Limb (tissue), 2 donors: ENCODE measurements at regions not wholly inside any gene's neighbourhood (a gene's known extent, or its start where the extent isn't known, plus 50 kb on each side); places are given as distances from the start of the nearest gene placed in this dataset.

ENCODE experiments used
- DNase-seq, 2 donors: peaks; one replicate each; pipeline ENCODE4 v3.0.0-alpha.2; 2016; ENCODE audit errors: extremely low spot score in 2 of 2

GRCh38 chr19:30169196-30169900 lies 202.8 kb upstream of the ZNF536 start:
- DNase-seq = no peak

GRCh38 chr19:30170081-30170480 lies 202.1 kb upstream of the ZNF536 start:
- no peak for DNase-seq

- DNase-seq = no peak
Measured at GRCh38 chr19:30170495-30171137, 201.6 kb upstream of the ZNF536 start.

GRCh38 chr19:30171138-30171635 lies 201.0 kb upstream of the ZNF536 start:
- no peak for DNase-seq

- DNase-seq = no peak
Measured at GRCh38 chr19:30171795-30172612, 200.2 kb upstream of the ZNF536 start.

GRCh38 chr19:30172613-30173242 lies 199.5 kb upstream of the ZNF536 start:
- DNase-seq = no peak

- no peak for DNase-seq
Measured at GRCh38 chr19:30173593-30174356, 198.4 kb upstream of the ZNF536 start.

- no peak for DNase-seq
Measured at GRCh38 chr19:30174357-30174645, 197.9 kb upstream of the ZNF536 start.

GRCh38 chr19:30174791-30175190 lies 197.4 kb upstream of the ZNF536 start:
- DNase-seq = no peak

- DNase-seq = no peak
Measured at GRCh38 chr19:30175987-30176386, 196.2 kb upstream of the ZNF536 start.

GRCh38 chr19:30178721-30179402 lies 193.3 kb upstream of the ZNF536 start:
- DNase-seq = no peak

- DNase-seq = no peak
Measured at GRCh38 chr19:30180691-30181090, 191.5 kb upstream of the ZNF536 start.

- DNase-seq = no peak
Measured at GRCh38 chr19:30183807-30184490, 188.2 kb upstream of the ZNF536 start.

GRCh38 chr19:30202060-30202600 lies 170.1 kb upstream of the ZNF536 start:
- DNase-seq = no peak

- no peak for DNase-seq
Measured at GRCh38 chr19:30204721-30205120, 167.5 kb upstream of the ZNF536 start.

- DNase-seq = no peak
Measured at GRCh38 chr19:30206187-30206586, 166.0 kb upstream of the ZNF536 start.

GRCh38 chr19:30207357-30207756 lies 164.8 kb upstream of the ZNF536 start:
- DNase-seq = no peak

GRCh38 chr19:30208436-30209060 lies 163.6 kb upstream of the ZNF536 start:
- DNase-seq = no peak
